Loucy (cell line): ENCODE measurements at regions not wholly inside any gene's neighbourhood (a gene's known extent, or its start where the extent isn't known, plus 50 kb on each side); places are given as distances from the start of the nearest gene placed in this dataset.

Experiments used
- EZH2phosphoT487 ChIP-seq: fragments of 200-600 bp; IDR thresholded peaks from 2 replicates; pipeline ENCODE4 v1.6.1; 2018; ENCODE audit warnings: antibody characterized with exemption, mild to moderate bottlenecking, moderate library complexity, borderline replicate concordance
- TF ChIP-seq, protein P1 (sequence below): fragments of 200-600 bp; sonication (generic); conservative IDR thresholded peaks from 2 replicates; pipeline ENCODE4 v1.5.1; 2014; ENCODE audit warnings: mild to moderate bottlenecking, antibody characterized with exemption, low read length

GRCh38 chr11:80077113-80077512 is 636.3 kb upstream of the TENM4 start:
- TF ChIP-seq, protein P1, sequence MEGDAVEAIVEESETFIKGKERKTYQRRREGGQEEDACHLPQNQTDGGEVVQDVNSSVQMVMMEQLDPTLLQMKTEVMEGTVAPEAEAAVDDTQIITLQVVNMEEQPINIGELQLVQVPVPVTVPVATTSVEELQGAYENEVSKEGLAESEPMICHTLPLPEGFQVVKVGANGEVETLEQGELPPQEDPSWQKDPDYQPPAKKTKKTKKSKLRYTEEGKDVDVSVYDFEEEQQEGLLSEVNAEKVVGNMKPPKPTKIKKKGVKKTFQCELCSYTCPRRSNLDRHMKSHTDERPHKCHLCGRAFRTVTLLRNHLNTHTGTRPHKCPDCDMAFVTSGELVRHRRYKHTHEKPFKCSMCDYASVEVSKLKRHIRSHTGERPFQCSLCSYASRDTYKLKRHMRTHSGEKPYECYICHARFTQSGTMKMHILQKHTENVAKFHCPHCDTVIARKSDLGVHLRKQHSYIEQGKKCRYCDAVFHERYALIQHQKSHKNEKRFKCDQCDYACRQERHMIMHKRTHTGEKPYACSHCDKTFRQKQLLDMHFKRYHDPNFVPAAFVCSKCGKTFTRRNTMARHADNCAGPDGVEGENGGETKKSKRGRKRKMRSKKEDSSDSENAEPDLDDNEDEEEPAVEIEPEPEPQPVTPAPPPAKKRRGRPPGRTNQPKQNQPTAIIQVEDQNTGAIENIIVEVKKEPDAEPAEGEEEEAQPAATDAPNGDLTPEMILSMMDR = no peak
- no peak for TF ChIP-seq EZH2phosphoT487
